NCI-H2081 (cell line): ENCODE measurements at regions not wholly inside any gene's neighbourhood (a gene's known extent, or its start where the extent isn't known, plus 50 kb on each side); places are given as distances from the start of the nearest gene placed in this dataset.

Experiments
- DNase-seq, 2 experiments: peaks; one replicate each; lab custom pipeline; 2025; lab: John Stamatoyannopoulos, UW

- DNase-seq = no peak
These were observed 285.4 kb upstream of the ROPN1 start for GRCh38 chr3:124277144-124277890.

GRCh38 chr3:124281453-124282316 lies 289.8 kb upstream of the ROPN1 start:
- peak; percentile 52 to 58 for DNase-seq

- no peak for DNase-seq
These were observed 291.1 kb upstream of the ROPN1 start for GRCh38 chr3:124282751-124283651.

- no peak for DNase-seq
These were observed 291.7 kb upstream of the ROPN1 start for GRCh38 chr3:124283652-124284023.

GRCh38 chr3:124288996-124289395 lies 297.1 kb upstream of the ROPN1 start:
- no peak for DNase-seq

GRCh38 chr3:124291008-124291407 lies 299.1 kb upstream of the ROPN1 start:
- no peak for DNase-seq

- peak; percentile 20 to 53 for DNase-seq
These were observed 300.4 kb upstream of the ROPN1 start for GRCh38 chr3:124292329-124292728.

- no peak for DNase-seq
These were observed 301.7 kb upstream of the ROPN1 start for GRCh38 chr3:124293584-124293983.

GRCh38 chr3:124295362-124295761 lies 303.4 kb upstream of the ROPN1 start:
- DNase-seq = no peak

GRCh38 chr3:124296406-124296805 lies 304.5 kb upstream of the ROPN1 start:
- DNase-seq = no peak

- no peak for DNase-seq
These were observed 305.4 kb upstream of the ROPN1 start for GRCh38 chr3:124297062-124297980.

- peak in 1 of 2 experiments; percentile 28 for DNase-seq
These were observed 306.4 kb upstream of the ROPN1 start for GRCh38 chr3:124298301-124298700.

GRCh38 chr3:124298951-124299350 lies 307.0 kb upstream of the ROPN1 start:
- DNase-seq = no peak

- no peak for DNase-seq
These were observed 307.9 kb upstream of the ROPN1 start for GRCh38 chr3:124299831-124300230.

GRCh38 chr3:124300416-124300815 lies 308.5 kb upstream of the ROPN1 start:
- no peak for DNase-seq

GRCh38 chr3:124303305-124303910 lies 311.5 kb upstream of the ROPN1 start:
- no peak for DNase-seq

- no peak for DNase-seq
These were observed 314.7 kb upstream of the ROPN1 start for GRCh38 chr3:124306665-124307064.

GRCh38 chr3:124313621-124314020 lies 321.7 kb upstream of the ROPN1 start:
- DNase-seq = no peak

- no peak for DNase-seq
These were observed 323.5 kb upstream of the ROPN1 start for GRCh38 chr3:124315215-124316033.

- DNase-seq = no peak
These were observed 324.0 kb upstream of the ROPN1 start for GRCh38 chr3:124316034-124316287.
